Panc1 (cell line): ENCODE measurements at regions not wholly inside any gene's neighbourhood (a gene's known extent, or its start where the extent isn't known, plus 50 kb on each side); places are given as distances from the start of the nearest gene placed in this dataset.

Experiments used
- ATAC-seq: fragments of 200-7000 bp; cut with Tn5 transposase; 2 replicates; pipeline ENCODE4 v1.9.1; 2020; ENCODE audit warnings: mild to moderate bottlenecking, moderate library complexity
- BruUV-seq: library from RNA; stranded (reverse); fragments of 400-500 nt; replicated peaks from 2 replicates; lab custom pipeline; 2021; lab: Mats Ljungman, UMichigan
- CTCF ChIA-PET: fragments of 300-600 bp; sonication (Branson Sonifier 250); formaldehyde crosslinking; loops from one replicate; lab custom pipeline; 2022; ENCODE audit warnings: antibody characterized with exemption; lab: Charles Lee
- POLR2A ChIA-PET: fragments of 300-600 bp; sonication (Branson Sonifier 250); formaldehyde crosslinking; loops from one replicate; lab custom pipeline; 2022; ENCODE audit warnings: antibody characterized with exemption; lab: Charles Lee
- DNase-seq: peaks from one replicate; pipeline ENCODE4 v3.0.0-alpha.2; 2010; ENCODE audit warnings: low read depth, low spot score
- H3K27ac ChIP-seq: 2 replicates; pipeline ENCODE4 v1.5.1; 2011; ENCODE audit warnings: mild to moderate bottlenecking, low read length, inconsistent platforms
- H3K27me3 ChIP-seq: fragments of 200-500 bp; sonication (Bioruptor generic); 2 replicates; pipeline ENCODE4 v1.6.0; 2014; ENCODE audit warnings: low read length, inconsistent platforms; ENCODE audit not compliant: control insufficient read depth, insufficient read depth
- H3K36me3 ChIP-seq: fragments of 200-500 bp; sonication (Bioruptor generic); 2 replicates; pipeline ENCODE4 v1.5.1; 2014; ENCODE audit warnings: inconsistent platforms, mild to moderate bottlenecking, low read length, moderate library complexity; ENCODE audit not compliant: control insufficient read depth, insufficient read depth
- H3K4me1 ChIP-seq: 2 replicates; pipeline ENCODE4 v1.5.1; 2011; ENCODE audit warnings: inconsistent platforms, mild to moderate bottlenecking, low read length, moderate library complexity; ENCODE audit not compliant: control insufficient read depth, insufficient read depth
- H3K4me3 ChIP-seq, 2 experiments: 2 replicates each; pipeline ENCODE4 v1.5.1; 2011 to 2012; ENCODE audit warnings: low read depth in 2 of 2, low read length in 2 of 2, mild to moderate bottlenecking in 2 of 2, inconsistent platforms in 1 of 2, moderate library complexity in 1 of 2
- H3K9me3 ChIP-seq: fragments of 200-500 bp; sonication (Bioruptor generic); 2 replicates; pipeline ENCODE4 v1.5.1; 2014; ENCODE audit warnings: low read depth, mild to moderate bottlenecking, inconsistent platforms, low read length, moderate library complexity; ENCODE audit not compliant: control insufficient read depth, insufficient read depth
- POLR2AphosphoS5 ChIP-seq: IDR thresholded peaks from 2 replicates; pipeline ENCODE4 v1.6.1; 2012; ENCODE audit warnings: mild to moderate bottlenecking, low read depth, low read length, moderate library complexity
- SIN3A ChIP-seq: IDR thresholded peaks from 2 replicates; pipeline ENCODE4 v1.6.1; 2012; ENCODE audit warnings: low read depth, mild to moderate bottlenecking, low read length, moderate library complexity, borderline replicate concordance; ENCODE audit not compliant: insufficient read depth
- TCF7L2 ChIP-seq: IDR thresholded peaks from 2 replicates; pipeline ENCODE4 v1.6.1; 2011; ENCODE audit warnings: mild to moderate bottlenecking, low read depth, low read length, inconsistent platforms
- in situ Hi-C: cut with HindIII; loops from 2 replicates; pipeline ENCODE4 v1.10.0; 2016; ENCODE audit warnings: low sequenced_read_pairs, low pct_unique_long_range_greater_than_20kb
- intact Hi-C: fragments of 100-400 bp; cut with micrococcal nuclease; formaldehyde crosslinking; loops from one replicate; pipeline ENCODE4 v1.10.0; 2022; ENCODE audit not compliant: unreplicated experiment
- TF ChIP-seq, protein P1 (sequence below), 2 experiments: IDR thresholded peaks; 2 replicates each; pipeline ENCODE4 v1.6.1; 2011 to 2012; ENCODE audit warnings: low read depth in 2 of 2, control low read depth in 1 of 2, low read length in 1 of 2, mild to moderate bottlenecking in 1 of 2, moderate library complexity in 1 of 2; ENCODE audit not compliant: insufficient read depth in 1 of 2
- TF ChIP-seq, protein P2 (sequence below): fragments of 450-650 bp; IDR thresholded peaks from 2 replicates; pipeline ENCODE4 v1.5.1; 2017; ENCODE audit warnings: mild to moderate bottlenecking

DNA sequence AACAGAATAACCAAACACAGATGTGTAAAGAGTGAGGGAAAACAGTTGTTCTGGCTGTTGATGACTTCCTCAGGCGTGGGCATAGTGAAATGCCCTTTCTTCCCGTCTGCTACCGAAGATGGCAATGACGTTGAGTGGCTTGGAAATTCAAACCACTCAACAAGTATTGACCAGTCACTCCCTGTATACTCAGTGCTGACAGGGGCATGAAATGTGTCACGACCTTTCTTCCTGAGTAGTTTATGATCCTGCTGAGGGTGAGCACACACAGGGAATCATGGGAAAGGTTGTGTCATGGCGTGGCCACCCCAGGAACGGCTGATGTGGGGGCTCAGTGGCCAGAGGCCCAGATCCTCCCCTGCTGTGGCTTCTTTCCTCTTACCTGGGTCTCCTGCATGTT, 87.8 kb upstream of the C1QTNF9B start:
- DNase-seq, result no peak
- no peaks in the 10 kb centered on the region for H3K36me3 ChIP-seq
- in situ Hi-C loops, result no loop called here
- ChIA-PET POLR2A (no interaction called here), CTCF (no interaction called here)
- no peaks in the 10 kb centered on the region for H3K4me1 ChIP-seq
- ATAC-seq, result no peak
- TF ChIP-seq POLR2AphosphoS5 (no peak), TCF7L2 (no peak), SIN3A (no peak)
- TF ChIP-seq, protein P1, sequence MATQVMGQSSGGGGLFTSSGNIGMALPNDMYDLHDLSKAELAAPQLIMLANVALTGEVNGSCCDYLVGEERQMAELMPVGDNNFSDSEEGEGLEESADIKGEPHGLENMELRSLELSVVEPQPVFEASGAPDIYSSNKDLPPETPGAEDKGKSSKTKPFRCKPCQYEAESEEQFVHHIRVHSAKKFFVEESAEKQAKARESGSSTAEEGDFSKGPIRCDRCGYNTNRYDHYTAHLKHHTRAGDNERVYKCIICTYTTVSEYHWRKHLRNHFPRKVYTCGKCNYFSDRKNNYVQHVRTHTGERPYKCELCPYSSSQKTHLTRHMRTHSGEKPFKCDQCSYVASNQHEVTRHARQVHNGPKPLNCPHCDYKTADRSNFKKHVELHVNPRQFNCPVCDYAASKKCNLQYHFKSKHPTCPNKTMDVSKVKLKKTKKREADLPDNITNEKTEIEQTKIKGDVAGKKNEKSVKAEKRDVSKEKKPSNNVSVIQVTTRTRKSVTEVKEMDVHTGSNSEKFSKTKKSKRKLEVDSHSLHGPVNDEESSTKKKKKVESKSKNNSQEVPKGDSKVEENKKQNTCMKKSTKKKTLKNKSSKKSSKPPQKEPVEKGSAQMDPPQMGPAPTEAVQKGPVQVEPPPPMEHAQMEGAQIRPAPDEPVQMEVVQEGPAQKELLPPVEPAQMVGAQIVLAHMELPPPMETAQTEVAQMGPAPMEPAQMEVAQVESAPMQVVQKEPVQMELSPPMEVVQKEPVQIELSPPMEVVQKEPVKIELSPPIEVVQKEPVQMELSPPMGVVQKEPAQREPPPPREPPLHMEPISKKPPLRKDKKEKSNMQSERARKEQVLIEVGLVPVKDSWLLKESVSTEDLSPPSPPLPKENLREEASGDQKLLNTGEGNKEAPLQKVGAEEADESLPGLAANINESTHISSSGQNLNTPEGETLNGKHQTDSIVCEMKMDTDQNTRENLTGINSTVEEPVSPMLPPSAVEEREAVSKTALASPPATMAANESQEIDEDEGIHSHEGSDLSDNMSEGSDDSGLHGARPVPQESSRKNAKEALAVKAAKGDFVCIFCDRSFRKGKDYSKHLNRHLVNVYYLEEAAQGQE (IDR thresholded peaks at IDR 0.05; ENCODE audit: insufficient read depth in 1 of 2, low read depth in 2 of 2, low read length in 1 of 2), result no peak
- TF ChIP-seq, protein P2, sequence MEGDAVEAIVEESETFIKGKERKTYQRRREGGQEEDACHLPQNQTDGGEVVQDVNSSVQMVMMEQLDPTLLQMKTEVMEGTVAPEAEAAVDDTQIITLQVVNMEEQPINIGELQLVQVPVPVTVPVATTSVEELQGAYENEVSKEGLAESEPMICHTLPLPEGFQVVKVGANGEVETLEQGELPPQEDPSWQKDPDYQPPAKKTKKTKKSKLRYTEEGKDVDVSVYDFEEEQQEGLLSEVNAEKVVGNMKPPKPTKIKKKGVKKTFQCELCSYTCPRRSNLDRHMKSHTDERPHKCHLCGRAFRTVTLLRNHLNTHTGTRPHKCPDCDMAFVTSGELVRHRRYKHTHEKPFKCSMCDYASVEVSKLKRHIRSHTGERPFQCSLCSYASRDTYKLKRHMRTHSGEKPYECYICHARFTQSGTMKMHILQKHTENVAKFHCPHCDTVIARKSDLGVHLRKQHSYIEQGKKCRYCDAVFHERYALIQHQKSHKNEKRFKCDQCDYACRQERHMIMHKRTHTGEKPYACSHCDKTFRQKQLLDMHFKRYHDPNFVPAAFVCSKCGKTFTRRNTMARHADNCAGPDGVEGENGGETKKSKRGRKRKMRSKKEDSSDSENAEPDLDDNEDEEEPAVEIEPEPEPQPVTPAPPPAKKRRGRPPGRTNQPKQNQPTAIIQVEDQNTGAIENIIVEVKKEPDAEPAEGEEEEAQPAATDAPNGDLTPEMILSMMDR, result no peak
- BruUV-seq, result no TSS peak
- H3K27me3 ChIP-seq, result peaks cover 5% of the 10 kb centered on the region
- H3K4me3 ChIP-seq, result no peak overlapping the region
- no peaks in the 10 kb centered on the region for H3K9me3 ChIP-seq
- no peak overlapping the region for H3K27ac ChIP-seq
- intact Hi-C loops, result no loop called here

DNA sequence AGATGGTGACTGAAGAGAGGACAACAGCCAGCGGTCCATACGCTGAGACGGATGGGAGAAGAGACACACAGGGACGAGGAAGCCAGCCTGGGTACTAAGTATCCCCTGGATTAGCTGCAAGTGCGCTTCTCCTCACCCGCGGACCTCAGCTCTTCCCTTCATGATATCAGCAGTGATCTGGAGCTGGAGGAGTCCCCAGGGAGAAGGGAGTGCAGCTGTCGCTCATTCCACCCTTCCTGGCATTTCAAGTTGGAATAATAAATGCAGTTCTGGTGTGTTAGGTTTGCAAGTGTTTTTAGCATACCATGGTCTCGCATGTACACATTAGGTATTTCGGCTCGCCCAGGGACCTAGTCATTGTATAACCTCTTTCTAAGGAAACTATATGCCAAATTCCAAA, 88.5 kb upstream of the C1QTNF9B start:
- intact Hi-C loops, result no loop called here
- BruUV-seq, result no TSS peak
- H3K9me3 ChIP-seq, result no peaks in the 10 kb centered on the region

More for the DNA sequence above, 88.5 kb upstream of the C1QTNF9B start:
- no peak for TF ChIP-seq SIN3A
- TF ChIP-seq, protein P1 (IDR thresholded peaks at IDR 0.05; ENCODE audit: insufficient read depth in 1 of 2, low read depth in 2 of 2, low read length in 1 of 2), result no peak
- no peak for TF ChIP-seq POLR2AphosphoS5
- TF ChIP-seq TCF7L2, result no peak
- TF ChIP-seq, protein P2, result no peak
- no peak overlapping the region for H3K4me3 ChIP-seq
- H3K27ac ChIP-seq, result no peak overlapping the region
- no peaks in the 10 kb centered on the region for H3K36me3 ChIP-seq
- ChIA-PET POLR2A (no interaction called here), CTCF (no interaction called here)
- ATAC-seq, result no peak
- no peak for DNase-seq
- in situ Hi-C loops, result no loop called here
- peaks cover 4% of the 10 kb centered on the region for H3K27me3 ChIP-seq
- no peaks in the 10 kb centered on the region for H3K4me1 ChIP-seq
